ENCODE measurements at regions not wholly inside any gene's neighbourhood (a gene's known extent, or its start where the extent isn't known, plus 50 kb on each side); places are given as distances from the start of the nearest gene placed in this dataset.
A peak's percentile ranks its signal among the peaks of the same experiment; 100 is the strongest.

DNA sequence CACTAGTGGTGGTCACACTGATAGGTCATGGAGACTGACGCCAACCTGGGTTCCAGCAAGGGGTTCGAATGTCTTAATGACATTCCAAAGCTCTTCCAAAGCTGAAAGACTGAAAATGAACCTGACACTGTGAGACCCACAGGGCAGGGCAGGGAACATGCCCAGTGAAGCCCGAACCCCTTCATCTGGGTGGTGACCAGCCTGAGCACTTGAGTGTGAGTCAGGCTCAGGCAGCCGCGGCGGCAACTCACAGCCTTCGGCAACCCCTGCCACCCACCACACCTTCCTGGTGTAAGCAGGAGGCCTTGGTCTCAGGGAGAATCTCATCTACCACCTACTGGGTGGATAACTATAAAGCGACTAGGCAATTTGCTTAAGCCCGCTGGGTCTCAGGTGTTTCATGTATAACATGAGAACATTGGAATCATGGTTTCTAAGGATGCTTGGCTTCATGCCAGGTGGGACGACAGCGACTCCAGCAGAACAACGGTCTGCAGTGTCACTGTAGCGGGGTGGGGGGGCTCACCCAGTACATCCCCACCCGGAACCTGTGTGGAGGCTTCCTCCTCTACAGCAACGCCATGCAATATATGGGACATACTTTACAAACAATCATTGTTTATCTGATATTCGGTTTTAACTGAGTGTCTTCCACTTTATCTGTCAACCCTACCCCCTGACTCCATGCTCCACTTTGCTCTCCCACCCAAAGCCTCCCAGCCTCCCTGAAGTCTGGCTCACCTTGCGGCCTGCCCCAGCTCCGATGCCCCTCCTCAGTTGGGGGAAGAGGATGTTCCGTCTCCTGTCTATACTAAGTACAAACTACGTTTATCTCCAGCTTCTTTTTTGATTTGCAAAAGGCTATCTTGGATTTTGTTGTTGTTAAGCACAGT lies 125.0 kb upstream of the MEF2A start:
- no peak for DNase-seq

DNA sequence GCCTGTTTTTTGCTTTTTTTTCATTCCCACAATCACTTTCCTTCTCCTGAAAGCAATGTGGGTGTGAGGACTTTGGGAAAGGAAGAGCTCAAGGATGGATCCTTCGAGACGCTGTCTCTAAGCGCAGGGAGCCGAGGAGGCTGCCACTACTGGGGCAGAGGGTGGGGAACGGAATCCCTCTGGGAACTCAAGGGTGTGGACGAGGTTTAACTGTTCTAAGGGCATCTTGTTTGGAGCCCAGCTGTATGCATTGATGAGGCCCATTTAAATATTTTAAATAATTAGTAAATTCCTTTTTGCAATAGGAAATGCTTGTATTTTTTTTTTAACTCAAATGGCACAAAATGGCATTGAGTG lies 124.4 kb upstream of the MEF2A start:
- DNase-seq, result no peak

GRCh38 chr15:99441871-99442251 lies 123.9 kb upstream of the MEF2A start:
- DNase-seq, result no peak

GRCh38 chr15:99442252-99442897 lies 123.4 kb upstream of the MEF2A start:
- no peak for DNase-seq

- no peak for DNase-seq
Observed at GRCh38 chr15:99443056-99443756, 122.6 kb upstream of the MEF2A start.

DNA sequence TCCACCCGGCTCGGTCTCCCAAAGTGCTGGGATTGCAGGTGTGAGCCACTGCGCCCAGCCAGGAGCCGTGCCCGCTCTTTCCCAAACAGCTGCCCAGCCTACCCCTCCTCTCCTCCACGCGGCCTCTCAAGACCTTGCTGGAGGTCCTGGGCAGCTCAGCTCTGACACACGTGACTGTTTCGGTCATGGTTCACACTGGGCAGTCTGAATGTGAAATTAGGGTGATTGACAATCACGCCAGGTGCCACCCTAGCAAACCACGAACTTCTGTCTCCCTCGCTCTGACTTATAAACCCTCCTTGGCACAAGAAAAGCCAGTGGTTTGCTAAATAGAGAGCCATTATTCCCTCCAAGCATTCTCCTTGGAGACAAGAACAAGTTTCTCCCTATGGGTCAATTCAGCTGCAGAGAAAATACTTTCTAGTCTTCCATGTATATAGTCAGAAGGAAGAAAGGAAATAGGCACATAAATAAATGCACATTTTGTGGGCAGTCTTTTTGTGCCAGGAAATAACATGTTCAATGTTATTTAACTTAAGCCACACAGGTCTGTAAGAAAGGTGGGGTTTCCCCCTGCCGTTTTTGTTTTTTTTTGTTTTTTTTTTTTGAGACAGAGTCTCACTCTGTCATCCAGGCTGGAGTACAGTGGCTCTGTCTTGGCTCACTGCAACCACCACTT lies 121.9 kb upstream of the MEF2A start:
- no peak for DNase-seq

- no peak for DNase-seq
Observed at GRCh38 chr15:99445272-99445850, 120.4 kb upstream of the MEF2A start.

- DNase-seq, result no peak
Observed at GRCh38 chr15:99446565-99447496, 119.0 kb upstream of the MEF2A start.

DNA sequence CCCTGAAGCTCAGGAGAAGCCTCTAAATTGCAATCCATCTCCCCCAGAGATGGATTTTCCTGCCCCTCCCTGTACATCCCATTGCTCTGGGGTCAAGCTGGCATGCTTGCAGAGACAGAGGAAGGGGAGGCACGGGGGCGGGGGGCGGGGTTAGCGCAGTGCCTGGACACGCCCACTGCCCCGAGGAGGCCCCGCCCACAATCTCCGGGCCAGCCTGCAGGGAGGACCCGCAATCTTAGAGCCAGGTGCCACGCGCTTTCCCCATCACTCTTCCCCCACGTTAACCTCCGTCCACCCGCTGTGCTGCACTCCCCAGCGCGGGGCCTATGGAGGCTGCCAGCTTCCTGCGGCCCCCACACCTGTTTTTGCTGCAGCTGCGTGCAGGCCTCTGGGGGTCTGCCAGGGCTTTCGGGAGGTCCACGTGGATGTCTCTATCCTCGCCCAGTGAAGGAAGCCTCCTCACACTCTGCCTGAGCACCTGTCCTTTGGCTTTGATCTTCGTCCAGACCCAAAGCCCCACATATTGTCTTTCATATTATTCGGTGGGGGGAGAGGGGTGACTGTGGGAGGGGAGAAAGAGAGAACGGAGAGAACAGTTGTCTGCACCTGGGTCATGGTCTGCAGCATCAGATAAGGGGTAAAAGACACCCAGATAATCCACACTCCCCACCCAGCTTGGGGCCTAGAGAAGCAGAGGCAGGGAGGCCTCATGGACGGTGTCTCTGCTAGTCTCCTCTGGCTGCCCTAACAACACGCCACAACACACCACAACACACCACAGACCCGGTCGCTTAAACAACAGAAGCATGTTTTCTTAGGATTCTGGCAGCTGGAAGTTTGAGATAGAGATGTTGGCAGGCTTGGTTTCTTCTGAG lies 118.0 kb upstream of the MEF2A start:
- DNase-seq, result no peak

GRCh38 chr15:99449514-99449913 lies 116.3 kb upstream of the MEF2A start:
- DNase-seq, result no peak

- DNase-seq, result peak; percentile 41
Observed at GRCh38 chr15:99450896-99451358, 114.9 kb upstream of the MEF2A start.

GRCh38 chr15:99451484-99451883 lies 114.3 kb upstream of the MEF2A start:
- DNase-seq, result no peak

- no peak for DNase-seq
Observed at GRCh38 chr15:99452010-99452409, 113.8 kb upstream of the MEF2A start.

- peak; percentile 74 for DNase-seq
Observed at GRCh38 chr15:99452728-99453636, 112.8 kb upstream of the MEF2A start.

GRCh38 chr15:99453637-99454030 lies 112.2 kb upstream of the MEF2A start:
- DNase-seq, result no peak

- DNase-seq, result no peak
Observed at GRCh38 chr15:99454107-99454809, 111.5 kb upstream of the MEF2A start.

DNA sequence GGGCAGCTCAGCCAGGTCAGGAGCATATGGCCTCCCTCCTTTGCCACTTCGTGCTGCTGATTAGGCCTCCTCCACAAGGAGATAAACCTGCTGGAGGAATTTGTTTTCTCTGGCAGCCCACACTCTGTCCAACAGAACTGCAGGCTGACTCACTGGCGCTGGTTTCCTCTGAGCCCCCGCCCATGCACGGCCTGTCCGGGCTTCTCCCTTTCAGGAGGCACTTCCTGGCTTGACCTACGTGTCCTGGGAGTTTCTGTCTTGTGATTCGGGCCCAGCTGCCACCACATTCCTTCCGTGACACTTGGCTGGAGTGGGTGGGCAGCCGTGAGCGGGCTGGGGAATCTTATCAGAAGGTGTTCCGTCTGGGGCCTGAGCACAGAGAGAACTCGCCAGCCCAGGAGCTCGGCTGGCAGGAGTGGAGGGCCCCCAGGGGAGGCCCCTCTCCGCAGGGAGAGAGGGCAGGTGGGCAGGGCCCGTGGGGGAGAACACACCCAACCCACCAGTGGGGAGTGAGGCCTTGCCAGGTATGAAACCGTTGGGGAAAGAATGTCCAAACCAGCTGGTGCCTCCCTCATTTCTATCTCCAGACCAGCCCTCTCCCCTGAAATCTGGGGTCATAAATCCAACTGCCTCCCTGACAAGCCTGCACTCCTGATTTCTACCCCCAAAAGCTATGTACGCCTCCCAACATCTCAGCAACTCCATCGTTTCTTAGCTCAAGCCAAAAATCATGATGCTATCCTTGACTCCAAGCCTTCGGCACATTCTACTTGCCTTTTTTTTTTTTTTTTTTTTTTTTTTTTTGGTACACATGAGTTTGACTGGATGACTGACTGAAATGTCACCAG lies 110.6 kb upstream of the MEF2A start:
- peak; percentile 55 for DNase-seq

GRCh38 chr15:99455789-99456160 lies 110.0 kb upstream of the MEF2A start:
- no peak for DNase-seq
